NCI-H2029 (cell line): ENCODE measurements at regions not wholly inside any gene's neighbourhood (a gene's known extent, or its start where the extent isn't known, plus 50 kb on each side); places are given as distances from the start of the nearest gene placed in this dataset.

Source experiments
- DNase-seq: peaks from one replicate; lab custom pipeline; 2025; lab: John Stamatoyannopoulos, UW

GRCh38 chr3:162130582-162130981, 634.0 kb downstream of the OTOL1 start:
- DNase-seq = no peak

GRCh38 chr3:162132981-162133380, 636.4 kb downstream of the OTOL1 start:
- no peak for DNase-seq

GRCh38 chr3:162134571-162134970, 638.0 kb downstream of the OTOL1 start:
- DNase-seq = no peak

GRCh38 chr3:162136136-162136535, 639.5 kb downstream of the OTOL1 start:
- no peak for DNase-seq

- no peak for DNase-seq
Measured at GRCh38 chr3:162138509-162138908, 641.9 kb downstream of the OTOL1 start.

GRCh38 chr3:162139841-162140240, 643.2 kb downstream of the OTOL1 start:
- no peak for DNase-seq

GRCh38 chr3:162141272-162141791, 644.7 kb downstream of the OTOL1 start:
- DNase-seq = no peak

- no peak for DNase-seq
Measured at GRCh38 chr3:162142511-162142910, 645.9 kb downstream of the OTOL1 start.

- no peak for DNase-seq
Measured at GRCh38 chr3:162143180-162143579, 646.6 kb downstream of the OTOL1 start.

- no peak for DNase-seq
Measured at GRCh38 chr3:162147996-162148395, 651.4 kb downstream of the OTOL1 start.

- no peak for DNase-seq
Measured at GRCh38 chr3:162150790-162151189, 654.2 kb downstream of the OTOL1 start.

- no peak for DNase-seq
Measured at GRCh38 chr3:162152636-162153035, 656.0 kb downstream of the OTOL1 start.

GRCh38 chr3:162161595-162161994, 665.0 kb downstream of the OTOL1 start:
- DNase-seq = no peak

GRCh38 chr3:162165346-162165745, 668.7 kb downstream of the OTOL1 start:
- no peak for DNase-seq

GRCh38 chr3:162166543-162166942, 669.9 kb downstream of the OTOL1 start:
- no peak for DNase-seq

- DNase-seq = no peak
Measured at GRCh38 chr3:162168715-162169114, 672.1 kb downstream of the OTOL1 start.

- no peak for DNase-seq
Measured at GRCh38 chr3:162170581-162170980, 674.0 kb downstream of the OTOL1 start.

- no peak for DNase-seq
Measured at GRCh38 chr3:162171970-162172369, 675.4 kb downstream of the OTOL1 start.

GRCh38 chr3:162175145-162175544, 678.5 kb downstream of the OTOL1 start:
- no peak for DNase-seq

- no peak for DNase-seq
Measured at GRCh38 chr3:162175878-162176277, 679.3 kb downstream of the OTOL1 start.

GRCh38 chr3:162183440-162183839, 686.8 kb downstream of the OTOL1 start:
- no peak for DNase-seq

GRCh38 chr3:162192340-162193029, 695.9 kb downstream of the OTOL1 start:
- no peak for DNase-seq

GRCh38 chr3:162193148-162194095, 696.8 kb downstream of the OTOL1 start:
- no peak for DNase-seq
